ENCODE measurements at regions not wholly inside any gene's neighbourhood (a gene's known extent, or its start where the extent isn't known, plus 50 kb on each side); places are given as distances from the start of the nearest gene placed in this dataset.

GRCh38 chr2:19171409-19171808 is 187.0 kb downstream of the OSR1 start:
- Histone ChIP-seq H3K36me3 (replicated peaks in 1 of 2; ENCODE audit: control insufficient read depth in 1 of 2, insufficient read depth in 2 of 2, low read length in 2 of 2) (no peaks in the 10 kb centered on the region), H3K4me2 (ENCODE audit: low read depth, low read length) (no peak overlapping the region), H3K4me1 (ENCODE audit: insufficient read depth, low read length) (no peaks in the 10 kb centered on the region), H3K79me2 (ENCODE audit: insufficient read depth, low read length) (no peaks in the 10 kb centered on the region), H3K4me3 (replicated peaks in 1 of 3; ENCODE audit: insufficient read depth in 1 of 3, low read depth in 2 of 3, low read length in 3 of 3) (no peak overlapping the region), H3K27me3 (ENCODE audit: control insufficient read depth in 1 of 2, insufficient read depth in 2 of 2, low read length in 2 of 2) (no peaks in the 10 kb centered on the region), H3K27ac (ENCODE audit: extremely low read length, insufficient read depth, low read length) (no peak overlapping the region), H4K20me1 (ENCODE audit: insufficient read depth, low read length) (no peaks in the 10 kb centered on the region), H2AFZ (ENCODE audit: low read length) (no peak overlapping the region), H3K9ac (ENCODE audit: insufficient read depth, low read depth, low read length) (no peak overlapping the region), H3K9me3 (ENCODE audit: low read length) (no peaks in the 10 kb centered on the region)
- intact Hi-C loops (cut with micrococcal nuclease; ENCODE audit: unreplicated experiment): no loop called here
- DNase-seq (ENCODE audit: low spot score): no peak
- WGBS (ENCODE audit: low lambda C conversion rate): 4% methylated on average over 1 of the region's 1 CpG
- in situ Hi-C loops (cut with HindIII; ENCODE audit: extremely low pct_ligation_motif_present, low pct_unique_long_range_greater_than_20kb): no loop called here
- POLR2A ChIA-PET: no interaction called here
- ATAC-seq: no peak
- BruUV-seq (replicated peaks): no TSS peak
- FAIRE-seq: no peak
- CTCF ChIA-PET (ENCODE audit: low intra/inter-chr PET ratio, low total read pairs): no interaction called here
- TF ChIP-seq CREM (IDR thresholded peaks at IDR 0.05) (no peak), CREM (CRISPR knock-in tag; IDR thresholded peaks at IDR 0.05) (no peak), KLF12 (CRISPR knock-in tag; IDR thresholded peaks at IDR 0.05; ENCODE audit: borderline replicate concordance) (no peak), ZNF143 (CRISPR knock-in tag; IDR thresholded peaks at IDR 0.05) (no peak), ZNF790 (CRISPR knock-in tag; IDR thresholded peaks at IDR 0.05; ENCODE audit: borderline replicate concordance) (no peak), TEAD2 (CRISPR knock-in tag; IDR thresholded peaks at IDR 0.05) (no peak), MED8 (CRISPR knock-in tag; IDR thresholded peaks at IDR 0.05; ENCODE audit: insufficient replicate concordance) (no peak), ZNF331 (CRISPR knock-in tag; IDR thresholded peaks at IDR 0.05) (no peak), DRAP1 (CRISPR knock-in tag; IDR thresholded peaks at IDR 0.05) (no peak), CCAR2 (optimal IDR thresholded peaks at IDR 0.05; ENCODE audit: low read depth, low read length) (no peak), RCOR2 (CRISPR knock-in tag; IDR thresholded peaks at IDR 0.05) (no peak), NFE2 (CRISPR knock-in tag; IDR thresholded peaks at IDR 0.05) (no peak)
- TF ChIP-seq, protein P1, sequence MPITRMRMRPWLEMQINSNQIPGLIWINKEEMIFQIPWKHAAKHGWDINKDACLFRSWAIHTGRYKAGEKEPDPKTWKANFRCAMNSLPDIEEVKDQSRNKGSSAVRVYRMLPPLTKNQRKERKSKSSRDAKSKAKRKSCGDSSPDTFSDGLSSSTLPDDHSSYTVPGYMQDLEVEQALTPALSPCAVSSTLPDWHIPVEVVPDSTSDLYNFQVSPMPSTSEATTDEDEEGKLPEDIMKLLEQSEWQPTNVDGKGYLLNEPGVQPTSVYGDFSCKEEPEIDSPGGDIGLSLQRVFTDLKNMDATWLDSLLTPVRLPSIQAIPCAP (CRISPR knock-in tag; IDR thresholded peaks at IDR 0.05; ENCODE audit: low read depth): no peak
- TF ChIP-seq, protein P2, sequence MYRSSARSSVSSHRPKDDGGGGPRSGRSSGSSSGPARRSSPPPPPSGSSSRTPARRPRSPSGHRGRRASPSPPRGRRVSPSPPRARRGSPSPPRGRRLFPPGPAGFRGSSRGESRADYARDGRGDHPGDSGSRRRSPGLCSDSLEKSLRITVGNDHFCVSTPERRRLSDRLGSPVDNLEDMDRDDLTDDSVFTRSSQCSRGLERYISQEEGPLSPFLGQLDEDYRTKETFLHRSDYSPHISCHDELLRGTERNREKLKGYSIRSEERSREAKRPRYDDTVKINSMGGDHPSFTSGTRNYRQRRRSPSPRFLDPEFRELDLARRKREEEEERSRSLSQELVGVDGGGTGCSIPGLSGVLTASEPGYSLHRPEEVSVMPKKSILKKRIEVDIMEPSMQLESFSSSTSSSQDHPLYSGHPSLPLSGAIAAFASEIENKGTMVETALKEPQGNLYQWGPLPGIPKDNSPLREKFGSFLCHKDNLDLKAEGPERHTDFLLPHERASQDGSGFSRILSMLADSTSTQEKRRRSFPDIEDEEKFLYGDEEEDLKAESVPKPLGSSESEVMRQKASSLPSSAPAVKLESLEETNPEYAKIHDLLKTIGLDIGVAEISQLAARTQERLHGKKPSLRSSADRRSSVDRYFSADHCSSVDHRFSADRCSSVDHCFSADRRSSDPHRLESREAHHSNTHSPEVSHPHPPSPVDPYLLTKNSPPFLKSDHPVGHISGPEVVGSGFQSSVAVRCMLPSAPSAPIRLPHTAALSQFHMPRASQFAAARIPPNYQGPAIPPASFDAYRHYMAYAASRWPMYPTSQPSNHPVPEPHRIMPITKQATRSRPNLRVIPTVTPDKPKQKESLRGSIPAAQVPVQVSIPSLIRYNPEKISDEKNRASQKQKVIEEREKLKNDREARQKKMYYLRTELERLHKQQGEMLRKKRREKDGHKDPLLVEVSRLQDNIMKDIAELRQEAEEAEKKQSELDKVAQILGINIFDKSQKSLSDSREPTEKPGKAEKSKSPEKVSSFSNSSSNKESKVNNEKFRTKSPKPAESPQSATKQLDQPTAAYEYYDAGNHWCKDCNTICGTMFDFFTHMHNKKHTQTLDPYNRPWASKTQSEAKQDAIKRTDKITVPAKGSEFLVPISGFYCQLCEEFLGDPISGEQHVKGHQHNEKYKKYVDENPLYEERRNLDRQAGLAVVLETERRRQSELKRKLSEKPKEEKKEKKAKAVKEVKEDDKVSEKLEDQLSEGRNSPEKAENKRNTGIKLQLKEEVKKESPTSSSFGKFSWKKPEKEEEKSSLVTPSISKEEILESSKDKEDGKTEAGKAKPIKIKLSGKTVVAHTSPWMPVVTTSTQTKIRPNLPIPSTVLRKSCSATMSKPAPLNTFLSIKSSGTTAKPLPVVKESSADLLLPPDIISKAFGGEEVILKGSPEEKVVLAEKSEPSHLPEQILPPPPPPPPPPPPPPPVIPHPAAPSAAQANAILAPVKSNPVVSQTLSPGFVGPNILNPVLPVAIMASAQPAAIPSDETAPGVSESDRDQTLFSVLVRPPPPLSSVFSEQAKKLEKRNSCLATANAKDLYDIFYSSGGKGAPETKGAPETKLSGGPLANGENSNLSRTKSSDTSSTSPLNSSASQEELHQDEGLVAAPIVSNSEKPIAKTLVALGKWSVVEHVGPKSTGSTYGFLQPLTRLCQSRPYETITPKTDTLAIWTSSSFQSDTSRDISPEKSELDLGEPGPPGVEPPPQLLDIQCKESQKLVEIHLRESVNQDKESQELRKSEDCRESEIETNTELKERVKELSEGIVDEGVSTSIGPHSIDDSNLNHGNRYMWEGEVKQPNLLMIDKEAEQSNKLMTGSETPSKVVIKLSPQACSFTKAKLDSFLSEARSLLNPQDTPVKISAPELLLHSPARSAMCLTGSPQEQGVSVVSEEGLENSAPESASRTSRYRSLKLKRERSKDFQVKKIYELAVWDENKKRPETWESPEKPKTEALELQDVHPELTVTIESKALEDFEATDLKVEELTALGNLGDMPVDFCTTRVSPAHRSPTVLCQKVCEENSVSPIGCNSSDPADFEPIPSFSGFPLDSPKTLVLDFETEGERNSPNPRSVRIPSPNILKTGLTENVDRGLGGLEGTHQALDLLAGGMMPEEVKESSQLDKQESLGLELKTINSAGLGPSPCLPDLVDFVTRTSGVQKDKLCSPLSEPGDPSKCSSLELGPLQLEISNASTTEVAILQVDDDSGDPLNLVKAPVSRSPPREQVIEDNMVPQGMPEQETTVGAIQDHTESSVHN (CRISPR knock-in tag; IDR thresholded peaks at IDR 0.05): no peak
- TF ChIP-seq, protein P3, sequence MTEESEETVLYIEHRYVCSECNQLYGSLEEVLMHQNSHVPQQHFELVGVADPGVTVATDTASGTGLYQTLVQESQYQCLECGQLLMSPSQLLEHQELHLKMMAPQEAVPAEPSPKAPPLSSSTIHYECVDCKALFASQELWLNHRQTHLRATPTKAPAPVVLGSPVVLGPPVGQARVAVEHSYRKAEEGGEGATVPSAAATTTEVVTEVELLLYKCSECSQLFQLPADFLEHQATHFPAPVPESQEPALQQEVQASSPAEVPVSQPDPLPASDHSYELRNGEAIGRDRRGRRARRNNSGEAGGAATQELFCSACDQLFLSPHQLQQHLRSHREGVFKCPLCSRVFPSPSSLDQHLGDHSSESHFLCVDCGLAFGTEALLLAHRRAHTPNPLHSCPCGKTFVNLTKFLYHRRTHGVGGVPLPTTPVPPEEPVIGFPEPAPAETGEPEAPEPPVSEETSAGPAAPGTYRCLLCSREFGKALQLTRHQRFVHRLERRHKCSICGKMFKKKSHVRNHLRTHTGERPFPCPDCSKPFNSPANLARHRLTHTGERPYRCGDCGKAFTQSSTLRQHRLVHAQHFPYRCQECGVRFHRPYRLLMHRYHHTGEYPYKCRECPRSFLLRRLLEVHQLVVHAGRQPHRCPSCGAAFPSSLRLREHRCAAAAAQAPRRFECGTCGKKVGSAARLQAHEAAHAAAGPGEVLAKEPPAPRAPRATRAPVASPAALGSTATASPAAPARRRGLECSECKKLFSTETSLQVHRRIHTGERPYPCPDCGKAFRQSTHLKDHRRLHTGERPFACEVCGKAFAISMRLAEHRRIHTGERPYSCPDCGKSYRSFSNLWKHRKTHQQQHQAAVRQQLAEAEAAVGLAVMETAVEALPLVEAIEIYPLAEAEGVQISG (CRISPR knock-in tag; IDR thresholded peaks at IDR 0.05): no peak
